Esophagus muscularis mucosa (tissue), 4 donors: ENCODE measurements at regions not wholly inside any gene's neighbourhood (a gene's known extent, or its start where the extent isn't known, plus 50 kb on each side); places are given as distances from the start of the nearest gene placed in this dataset.

Experiments used
- DNase-seq: peaks from one replicate; pipeline ENCODE4 v3.0.0-alpha.2; 2017; ENCODE audit errors: extremely low spot score
- H3K27ac ChIP-seq, 4 donors: fragments of 200-600 bp; sonication (generic); replicated peaks in 1 of 4; 1 replicate in 3 of 4; 2 replicates in 1 of 4; pipeline ENCODE4 v1.5.1; 2016 to 2019; ENCODE audit warnings: mild to moderate bottlenecking in 1 of 4
- H3K27me3 ChIP-seq, 4 donors: fragments of 200-600 bp; sonication (generic); one replicate each; pipeline versions ENCODE4 v1.5.1 to v1.6.0; 2016 to 2019
- H3K36me3 ChIP-seq, 4 donors: fragments of 200-600 bp; sonication (generic); one replicate each; pipeline ENCODE4 v1.5.1; 2016 to 2019
- H3K4me1 ChIP-seq, 4 donors: fragments of 200-600 bp; sonication (generic); one replicate each; pipeline ENCODE4 v1.5.1; 2016 to 2019
- H3K4me3 ChIP-seq, 4 donors: fragments of 200-600 bp; sonication (generic); 1 replicate in 2 of 4; 2 replicates in 2 of 4; pipeline ENCODE4 v1.5.1; 2016 to 2019; ENCODE audit warnings: mild to moderate bottlenecking in 4 of 4, moderate library complexity in 1 of 4
- H3K9me3 ChIP-seq, 4 donors: fragments of 200-600 bp; sonication (generic); 1 replicate in 3 of 4; 2 replicates in 1 of 4; pipeline ENCODE4 v1.5.1; 2016 to 2019
- CTCF ChIP-seq, 3 experiments: fragments of 200-600 bp in 2 of 3; fragments of 450-650 bp in 1 of 3; sonication (generic) in 2 of 3; IDR thresholded peaks; one replicate each; pipeline ENCODE4 v1.5.1; 2017 to 2019; ENCODE audit warnings: antibody characterized with exemption in 3 of 3, mild to moderate bottlenecking in 2 of 3, moderate library complexity in 1 of 3
- EP300 ChIP-seq: sonication (generic); formaldehyde crosslinking; IDR thresholded peaks from one replicate; pipeline ENCODE4 v1.6.1; 2017; ENCODE audit warnings: antibody characterized with exemption
- POLR2A ChIP-seq: fragments of 450-650 bp; IDR thresholded peaks from one replicate; pipeline ENCODE4 v1.6.1; 2017; ENCODE audit warnings: antibody characterized with exemption, moderate library complexity, mild to moderate bottlenecking, low read depth
- POLR2AphosphoS5 ChIP-seq, 2 donors: sonication (generic); formaldehyde crosslinking; IDR thresholded peaks; one replicate each; pipeline ENCODE4 v1.6.1; 2017; ENCODE audit warnings: antibody characterized with exemption in 2 of 2
- WGBS: methylation state at CpG from one replicate; pipeline ENCODE4 v1.1.5; 2018; 5-methylcytosine and 5-hydroxymethylcytosine counted together
- intact Hi-C: fragments of 100-400 bp; cut with DNase I; formaldehyde crosslinking; loops from one replicate; pipeline ENCODE4 v1.15.1; 2023

GRCh38 chr1:67939186-67939743, 106.0 kb upstream of the GNG12 start:
- Histone ChIP-seq H3K4me1 (no peaks in the 10 kb centered on the region), H3K27ac (no peak overlapping the region), H3K9me3 (no peaks in the 10 kb centered on the region), H3K36me3 (no peaks in the 10 kb centered on the region), H3K4me3 (no peak overlapping the region), H3K27me3 (no peaks in the 10 kb centered on the region)
- TF ChIP-seq EP300 (no peak), POLR2AphosphoS5 (IDR thresholded peaks at IDR 0.05) (no peak), POLR2A (no peak), CTCF (IDR thresholded peaks at IDR 0.05) (no peak)
- 60% methylated on average over 5 of the region's 5 CpGs for WGBS
- DNase-seq, result peak; percentile 80
- intact Hi-C loops, result no loop called here

- Histone ChIP-seq H3K27ac (no peak overlapping the region), H3K27me3 (no peaks in the 10 kb centered on the region), H3K4me3 (no peak overlapping the region), H3K4me1 (no peaks in the 10 kb centered on the region), H3K36me3 (no peaks in the 10 kb centered on the region), H3K9me3 (no peaks in the 10 kb centered on the region)
- intact Hi-C loops, result no loop called here
- DNase-seq, result no peak
- 41% methylated on average over 9 of the region's 9 CpGs for WGBS
- TF ChIP-seq POLR2A (no peak), CTCF (IDR thresholded peaks at IDR 0.05) (no peak), POLR2AphosphoS5 (IDR thresholded peaks at IDR 0.05) (no peak), EP300 (no peak)
Observed at GRCh38 chr1:67937651-67938050, 104.4 kb upstream of the GNG12 start.

- Histone ChIP-seq H3K9me3 (no peaks in the 10 kb centered on the region), H3K27me3 (no peaks in the 10 kb centered on the region), H3K4me3 (no peak overlapping the region), H3K4me1 (no peaks in the 10 kb centered on the region), H3K27ac (no peak overlapping the region), H3K36me3 (no peaks in the 10 kb centered on the region)
- 84% methylated on average over 3 of the region's 3 CpGs for WGBS
- intact Hi-C loops, result no loop called here
- no peak for TF ChIP-seq CTCF (IDR thresholded peaks at IDR 0.05)
- no peak for TF ChIP-seq POLR2A
- no peak for TF ChIP-seq POLR2AphosphoS5 (IDR thresholded peaks at IDR 0.05)
- TF ChIP-seq EP300, result no peak
- no peak for DNase-seq
Observed at GRCh38 chr1:67937010-67937409, 103.7 kb upstream of the GNG12 start.

GRCh38 chr1:67935560-67935959, 102.3 kb upstream of the GNG12 start:
- intact Hi-C loops, result no loop called here
- H3K27me3 ChIP-seq, result no peaks in the 10 kb centered on the region
- no peak overlapping the region for H3K27ac ChIP-seq
- no peak for DNase-seq
- TF ChIP-seq POLR2A (no peak), POLR2AphosphoS5 (IDR thresholded peaks at IDR 0.05) (no peak), CTCF (IDR thresholded peaks at IDR 0.05) (no peak), EP300 (no peak)
- no peaks in the 10 kb centered on the region for H3K4me1 ChIP-seq
- WGBS, result 95% methylated on average over 1 of the region's 1 CpG
- no peaks in the 10 kb centered on the region for H3K36me3 ChIP-seq
- no peak overlapping the region for H3K4me3 ChIP-seq
- H3K9me3 ChIP-seq, result no peaks in the 10 kb centered on the region

GRCh38 chr1:67931198-67931597, 97.9 kb upstream of the GNG12 start:
- H3K4me1 ChIP-seq, result no peaks in the 10 kb centered on the region
- no peaks in the 10 kb centered on the region for H3K9me3 ChIP-seq
- TF ChIP-seq EP300, result no peak
- no peak for TF ChIP-seq POLR2AphosphoS5 (IDR thresholded peaks at IDR 0.05)
- no peak for TF ChIP-seq CTCF (IDR thresholded peaks at IDR 0.05)
- no peak for TF ChIP-seq POLR2A
- no peaks in the 10 kb centered on the region for H3K36me3 ChIP-seq
- intact Hi-C loops, result no loop called here
- no peak overlapping the region for H3K27ac ChIP-seq
- no peak for DNase-seq
- H3K27me3 ChIP-seq, result no peaks in the 10 kb centered on the region
- no peak overlapping the region for H3K4me3 ChIP-seq
- WGBS, result 88% methylated on average over 3 of the region's 3 CpGs
